ENCODE measurements at regions not wholly inside any gene's neighbourhood (a gene's known extent, or its start where the extent isn't known, plus 50 kb on each side); places are given as distances from the start of the nearest gene placed in this dataset.

GRCh38 chr3:68207327-68207726 lies 552.9 kb upstream of the SUCLG2 start:
- TF ChIP-seq PATZ1 (CRISPR knock-in tag; IDR thresholded peaks at IDR 0.05; ENCODE audit: borderline replicate concordance) (no peak), CSRNP3 (CRISPR knock-in tag; IDR thresholded peaks at IDR 0.05) (no peak), ZC3H10 (CRISPR knock-in tag; IDR thresholded peaks at IDR 0.05) (no peak), TOX (CRISPR knock-in tag; IDR thresholded peaks at IDR 0.05; ENCODE audit: borderline replicate concordance) (no peak), ESRRG (CRISPR knock-in tag; IDR thresholded peaks at IDR 0.05) (no peak), CSDC2 (CRISPR knock-in tag; IDR thresholded peaks at IDR 0.05) (no peak), PPARA (CRISPR knock-in tag; IDR thresholded peaks at IDR 0.05; ENCODE audit: borderline replicate concordance) (no peak), CREB5 (CRISPR knock-in tag; IDR thresholded peaks at IDR 0.05; ENCODE audit: low read depth) (no peak), BACH2 (CRISPR knock-in tag; IDR thresholded peaks at IDR 0.05; ENCODE audit: borderline replicate concordance) (no peak)
- TF ChIP-seq, protein P1, sequence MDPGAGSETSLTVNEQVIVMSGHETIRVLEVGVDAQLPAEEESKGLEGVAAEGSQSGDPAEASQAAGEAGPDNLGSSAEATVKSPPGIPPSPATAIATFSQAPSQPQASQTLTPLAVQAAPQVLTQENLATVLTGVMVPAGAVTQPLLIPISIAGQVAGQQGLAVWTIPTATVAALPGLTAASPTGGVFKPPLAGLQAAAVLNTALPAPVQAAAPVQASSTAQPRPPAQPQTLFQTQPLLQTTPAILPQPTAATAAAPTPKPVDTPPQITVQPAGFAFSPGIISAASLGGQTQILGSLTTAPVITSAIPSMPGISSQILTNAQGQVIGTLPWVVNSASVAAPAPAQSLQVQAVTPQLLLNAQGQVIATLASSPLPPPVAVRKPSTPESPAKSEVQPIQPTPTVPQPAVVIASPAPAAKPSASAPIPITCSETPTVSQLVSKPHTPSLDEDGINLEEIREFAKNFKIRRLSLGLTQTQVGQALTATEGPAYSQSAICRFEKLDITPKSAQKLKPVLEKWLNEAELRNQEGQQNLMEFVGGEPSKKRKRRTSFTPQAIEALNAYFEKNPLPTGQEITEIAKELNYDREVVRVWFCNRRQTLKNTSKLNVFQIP (CRISPR knock-in tag; IDR thresholded peaks at IDR 0.05; ENCODE audit: borderline replicate concordance, low read depth), result no peak

Data from SK-N-SH treated with all-trans-retinoic acid at 6 μM for 48 hours (cell line).